GM12878 (cell line): ENCODE measurements at regions not wholly inside any gene's neighbourhood (a gene's known extent, or its start where the extent isn't known, plus 50 kb on each side); places are given as distances from the start of the nearest gene placed in this dataset.

ENCODE experiments used
- ATAC-seq: fragments of 200-7000 bp; cut with Tn5 transposase; 3 replicates; pipeline ENCODE4 v1.9.1; 2020; ENCODE audit warnings: mild to moderate bottlenecking, moderate library complexity
- BruUV-seq: library from RNA; stranded (reverse); fragments of 400-500 nt; replicated peaks from 2 replicates; lab custom pipeline; 2021; lab: Mats Ljungman, UMichigan
- CTCF ChIA-PET: fragments of 300-600 bp; sonication (Branson Sonifier 250); formaldehyde crosslinking; extraction: SDS; loops from one replicate; lab custom pipeline; 2021; ENCODE audit warnings: inconsistent platforms; lab: Yijun Ruan, JAX
- POLR2A ChIA-PET: fragments of 350-600 bp; formaldehyde crosslinking; extraction: SDS; loops from one replicate; lab custom pipeline; 2021; ENCODE audit warnings: inconsistent platforms; lab: Charles Lee
- RAD21 ChIA-PET: fragments of 300-600 bp; sonication (Branson Sonifier 250); formaldehyde crosslinking; loops from one replicate; lab custom pipeline; 2023; ENCODE audit warnings: antibody characterized with exemption; ENCODE audit not compliant: unreplicated experiment; lab: Charles Lee
- SMC1A ChIA-PET: fragments of 300-600 bp; sonication (Branson Sonifier 250); formaldehyde crosslinking; loops from one replicate; lab custom pipeline; 2023; ENCODE audit not compliant: unreplicated experiment, uncharacterized antibody; lab: Charles Lee
- DNase-seq: peaks from one replicate; pipeline ENCODE4 v3.0.0-alpha.2; 2011; ENCODE audit warnings: low read depth, low spot score
- FAIRE-seq: peaks from 3 replicates; lab custom pipeline; 2011; peaks lifted over from hg19 to GRCh38; lab: Jason Lieb, UNC
- H2AFZ ChIP-seq: 2 replicates; pipeline ENCODE4 v1.6.0; 2011; ENCODE audit warnings: low read depth, low read length, control low read depth; ENCODE audit not compliant: control insufficient read depth
- H3K27ac ChIP-seq: 2 replicates; pipeline ENCODE4 v1.5.1; 2011; ENCODE audit warnings: control low read depth; ENCODE audit not compliant: control insufficient read depth, insufficient read depth
- H3K27me3 ChIP-seq, 2 experiments: replicated peaks in 1 of 2; 2 replicates each; pipeline versions ENCODE4 v1.6.0 to v1.6.1; 2011; ENCODE audit warnings: low read length in 1 of 2; ENCODE audit not compliant: control insufficient read depth in 2 of 2, insufficient read depth in 2 of 2
- H3K36me3 ChIP-seq, 2 experiments: 2 replicates each; pipeline ENCODE4 v1.5.1; 2011; ENCODE audit warnings: low read length in 1 of 2; ENCODE audit not compliant: control insufficient read depth in 2 of 2, insufficient read depth in 2 of 2
- H3K4me1 ChIP-seq: 2 replicates; pipeline ENCODE4 v1.6.1; 2011; ENCODE audit warnings: mild to moderate bottlenecking, low read length, moderate library complexity, mixed read lengths; ENCODE audit not compliant: control insufficient read depth, insufficient read depth
- H3K4me2 ChIP-seq: 2 replicates; pipeline ENCODE4 v1.6.0; 2011; ENCODE audit warnings: control low read depth; ENCODE audit not compliant: control insufficient read depth, insufficient read depth
- H3K4me3 ChIP-seq: fragments of 200-600 bp; sonication (generic); 2 replicates; pipeline ENCODE4 v1.5.1; 2016
- H3K79me2 ChIP-seq: 2 replicates; pipeline ENCODE4 v1.6.0; 2011; ENCODE audit warnings: low read length; ENCODE audit not compliant: control insufficient read depth, insufficient read depth
- H3K9ac ChIP-seq: 2 replicates; pipeline ENCODE4 v1.8.0; 2011; ENCODE audit warnings: low read length, control low read depth, mixed read lengths; ENCODE audit not compliant: control insufficient read depth, insufficient read depth
- H3K9me3 ChIP-seq: replicated peaks from 3 replicates; pipeline ENCODE4 v1.5.1; 2011; ENCODE audit warnings: mild to moderate bottlenecking, low read length; ENCODE audit not compliant: control insufficient read depth, insufficient read depth
- H4K20me1 ChIP-seq: 2 replicates; pipeline ENCODE4 v1.6.0; 2011; ENCODE audit not compliant: control insufficient read depth, insufficient read depth
- ATF3 ChIP-seq: IDR thresholded peaks from 2 replicates; pipeline ENCODE4 v1.6.1; 2011; ENCODE audit warnings: low read depth, mild to moderate bottlenecking, low read length, moderate library complexity, borderline replicate concordance; ENCODE audit errors: extremely low read depth
- BCL11A ChIP-seq: IDR thresholded peaks from 2 replicates; pipeline ENCODE4 v1.6.1; 2011; ENCODE audit warnings: low read depth, low read length
- IRF4 ChIP-seq: IDR thresholded peaks from 2 replicates; pipeline ENCODE4 v1.6.1; 2011; ENCODE audit warnings: low read depth, low read length
- KLF5 ChIP-seq: fragments of 450-650 bp; IDR thresholded peaks from 2 replicates; pipeline ENCODE4 v1.6.1; 2014; ENCODE audit warnings: mild to moderate bottlenecking; ENCODE audit not compliant: partially characterized antibody
- LARP7 ChIP-seq: fragments of 450-650 bp; IDR thresholded peaks from 2 replicates; pipeline ENCODE4 v1.6.1; 2017; ENCODE audit warnings: mild to moderate bottlenecking
- MTA2 ChIP-seq: fragments of 450-650 bp; IDR thresholded peaks from 2 replicates; pipeline ENCODE4 v1.6.1; 2016; ENCODE audit warnings: low read depth, mild to moderate bottlenecking, moderate library complexity
- MTA3 ChIP-seq: IDR thresholded peaks from 2 replicates; pipeline ENCODE4 v1.6.1; 2012; ENCODE audit warnings: low read length, inconsistent platforms, borderline replicate concordance
- MYC ChIP-seq: IDR thresholded peaks from 2 replicates; pipeline ENCODE4 v1.6.1; 2011; ENCODE audit warnings: mild to moderate bottlenecking, low read length, moderate library complexity, inconsistent platforms; ENCODE audit not compliant: insufficient read depth, insufficient replicate concordance, insufficient read length, severe bottlenecking
- RELA ChIP-seq: fragments of 450-650 bp; IDR thresholded peaks from 2 replicates; pipeline ENCODE4 v1.8.0; 2014; ENCODE audit warnings: borderline replicate concordance; ENCODE audit not compliant: partially characterized antibody
- RFX5 ChIP-seq: IDR thresholded peaks from 2 replicates; pipeline ENCODE4 v1.6.1; 2011; ENCODE audit warnings: low read depth, low read length, improper control_type of control experiment
- RUNX3 ChIP-seq: IDR thresholded peaks from 2 replicates; pipeline ENCODE4 v1.6.1; 2012; ENCODE audit warnings: low read length, inconsistent platforms
- TCF12 ChIP-seq: IDR thresholded peaks from 2 replicates; pipeline ENCODE4 v1.6.1; 2011; ENCODE audit warnings: low read depth, mild to moderate bottlenecking, low read length
- WGBS: methylation state at CpG from one replicate; pipeline ENCODE4 v1.1.6; 2016; ENCODE audit warnings: low lambda C conversion rate; ENCODE audit not compliant: insufficient replicate concordance, insufficient coverage; ENCODE audit errors: missing lambda C conversion rate; 5-methylcytosine and 5-hydroxymethylcytosine counted together
- in situ Hi-C: fragments of 300-500 bp; cut with MboI; formaldehyde crosslinking; loops from 9 replicates; pipeline ENCODE4 v1.14.3; 2018; ENCODE audit warnings: mixed read lengths
- intact Hi-C: fragments of 100-400 bp; cut with micrococcal nuclease; formaldehyde crosslinking; loops from one replicate; pipeline ENCODE4 v1.14.2; 2022; ENCODE audit not compliant: unreplicated experiment

- 27% methylated on average over 14 of the region's 14 CpGs for WGBS
- Histone ChIP-seq H3K4me2 (0 out of 2 replicates have a peak overlapping the region, but pooled peaks have one; percentile 9), H3K36me3 (no peaks in the 10 kb centered on the region), H3K4me3 (no peak overlapping the region), H3K4me1 (no peaks in the 10 kb centered on the region), H4K20me1 (no peaks in the 10 kb centered on the region), H2AFZ (no peak overlapping the region; the same call in 1 of the 2 replicates), H3K79me2 (no peaks in the 10 kb centered on the region), H3K27me3 (no peaks in the 10 kb centered on the region), H3K9ac (no peak overlapping the region), H3K27ac (no peak overlapping the region), H3K9me3 (no peaks in the 10 kb centered on the region)
- FAIRE-seq (no peak), DNase-seq (no peak), ATAC-seq (no peak)
- ChIA-PET SMC1A (interaction anchor here (0.6 kb wide), 1 partner anchor 347 kb away, joined by 3 read pairs; no protein-coding TSS in a partner anchor), RAD21 (no interaction called here), POLR2A (interaction anchor here (0.6 kb wide), 1 partner anchor 17 kb away, joined by 4 read pairs; no protein-coding TSS in a partner anchor), CTCF (interaction anchor here (0.5 kb wide), 1 partner anchor 437 kb away, joined by 3 read pairs; no protein-coding TSS in a partner anchor)
- intact Hi-C loops (no loop called here), in situ Hi-C loops (no loop called here)
- TF ChIP-seq KLF5, result no peak
- peak; percentile 15; the same call in 1 of the 2 replicates for TF ChIP-seq RUNX3
- BruUV-seq, result no TSS peak
These were observed 159.8 kb downstream of the ZFP64 start for GRCh38 chr20:52031563-52032303.

GRCh38 chr20:52031206-52031562 is 160.4 kb downstream of the ZFP64 start:
- in situ Hi-C loops, result no loop called here
- H3K4me2 ChIP-seq, result no peak overlapping the region
- no peak for TF ChIP-seq MTA3
- no peak for TF ChIP-seq BCL11A
- TF ChIP-seq TCF12, result no peak
- TF ChIP-seq IRF4, result no peak
- TF ChIP-seq ATF3, result no peak
- no peak for TF ChIP-seq LARP7
- TF ChIP-seq RELA, result no peak
- no peak for TF ChIP-seq MTA2
- no peak for TF ChIP-seq MYC
- no peak for TF ChIP-seq RFX5
- no peaks in the 10 kb centered on the region for H3K79me2 ChIP-seq
- BruUV-seq, result no TSS peak
- POLR2A ChIA-PET, result no interaction called here
- H2AFZ ChIP-seq, result no peak overlapping the region; the same call in 1 of the 2 replicates
- RAD21 ChIA-PET, result no interaction called here
- H3K27ac ChIP-seq, result no peak overlapping the region
- H4K20me1 ChIP-seq, result no peaks in the 10 kb centered on the region
- SMC1A ChIA-PET, result interaction anchor here (0.6 kb wide), 1 partner anchor 348 kb away, joined by 3 read pairs; no protein-coding TSS in a partner anchor
- ATAC-seq (no peak), DNase-seq (no peak), FAIRE-seq (no peak)
- H3K4me1 ChIP-seq, result no peaks in the 10 kb centered on the region
- H3K4me3 ChIP-seq, result no peak overlapping the region
- intact Hi-C loops, result no loop called here
- H3K36me3 ChIP-seq, result no peaks in the 10 kb centered on the region
- no peaks in the 10 kb centered on the region for H3K9me3 ChIP-seq
- no peak overlapping the region for H3K9ac ChIP-seq
- 36% methylated on average over 2 of the region's 2 CpGs for whole genome bisulfite sequencing
- CTCF ChIA-PET, result no interaction called here
- no peaks in the 10 kb centered on the region for H3K27me3 ChIP-seq
